Body of pancreas (tissue), 4 donors: ENCODE measurements at regions not wholly inside any gene's neighbourhood (a gene's known extent, or its start where the extent isn't known, plus 50 kb on each side); places are given as distances from the start of the nearest gene placed in this dataset.

Experiments
- CTCF ChIP-seq, 7 experiments: fragments of 450-650 bp in 4 of 7; fragments of 200-600 bp in 3 of 7; sonication (generic) in 3 of 7; IDR thresholded peaks; one replicate each; pipeline ENCODE4 v1.5.1; 2016 to 2019; ENCODE audit warnings: antibody characterized with exemption in 7 of 7
- POLR2A ChIP-seq, 3 donors: fragments of 450-650 bp; IDR thresholded peaks; one replicate each; pipeline ENCODE4 v1.6.1; 2016; ENCODE audit warnings: antibody characterized with exemption in 3 of 3, mild to moderate bottlenecking in 2 of 3

GRCh38 chr6:113739041-113739655 is 118.0 kb upstream of the MARCKS start:
- TF ChIP-seq CTCF (IDR thresholded peaks at IDR 0.05) (no peak), POLR2A (IDR thresholded peaks at IDR 0.05) (no peak)
